Kidney epithelial cell (primary cell): ENCODE measurements at regions not wholly inside any gene's neighbourhood (a gene's known extent, or its start where the extent isn't known, plus 50 kb on each side); places are given as distances from the start of the nearest gene placed in this dataset.

Source experiments
- DNase-seq: peaks from one replicate; pipeline ENCODE4 v3.0.0-alpha.2; 2010; ENCODE audit warnings: low read depth
- H3K27me3 ChIP-seq: 2 replicates; pipeline ENCODE4 v1.6.0; 2011; ENCODE audit warnings: low read length; ENCODE audit not compliant: control insufficient read depth, insufficient read depth
- H3K36me3 ChIP-seq: 2 replicates; pipeline ENCODE4 v1.5.1; 2011; ENCODE audit warnings: low read length; ENCODE audit not compliant: control insufficient read depth, insufficient read depth
- H3K4me3 ChIP-seq: 2 replicates; pipeline ENCODE4 v1.5.1; 2011; ENCODE audit warnings: low read depth, mild to moderate bottlenecking, control low read depth, low read length
- CTCF ChIP-seq: IDR thresholded peaks from 2 replicates; pipeline ENCODE4 v1.5.1; 2011; ENCODE audit warnings: mild to moderate bottlenecking, moderate library complexity, low read length, control low read depth, inconsistent platforms; ENCODE audit not compliant: insufficient read depth, poor library complexity, severe bottlenecking

- TF ChIP-seq CTCF, result no peak
- Histone ChIP-seq H3K4me3 (no peak overlapping the region), H3K27me3 (no peaks in the 10 kb centered on the region), H3K36me3 (no peaks in the 10 kb centered on the region)
- DNase-seq, result no peak
Observed at GRCh38 chr3:132230156-132231000, 86.8 kb upstream of the ACP3 start.

- H3K4me3 ChIP-seq, result no peak overlapping the region
- no peaks in the 10 kb centered on the region for H3K36me3 ChIP-seq
- DNase-seq, result no peak
- no peak for TF ChIP-seq CTCF
- no peaks in the 10 kb centered on the region for H3K27me3 ChIP-seq
Observed at GRCh38 chr3:132231633-132232032, 85.6 kb upstream of the ACP3 start.

- Histone ChIP-seq H3K36me3 (no peaks in the 10 kb centered on the region), H3K4me3 (no peak overlapping the region), H3K27me3 (no peaks in the 10 kb centered on the region)
- no peak for TF ChIP-seq CTCF
- DNase-seq, result no peak
Observed at GRCh38 chr3:132232231-132232792, 84.9 kb upstream of the ACP3 start.

- Histone ChIP-seq H3K27me3 (no peaks in the 10 kb centered on the region), H3K36me3 (no peaks in the 10 kb centered on the region), H3K4me3 (no peak overlapping the region)
- TF ChIP-seq CTCF, result no peak
- no peak for DNase-seq
Observed at GRCh38 chr3:132236701-132237651, 80.2 kb upstream of the ACP3 start.

GRCh38 chr3:132237652-132238032 lies 79.6 kb upstream of the ACP3 start:
- no peak for DNase-seq
- TF ChIP-seq CTCF, result no peak
- Histone ChIP-seq H3K27me3 (no peaks in the 10 kb centered on the region), H3K4me3 (no peak overlapping the region), H3K36me3 (no peaks in the 10 kb centered on the region)
